SK-N-SH (cell line): ENCODE measurements at regions not wholly inside any gene's neighbourhood (a gene's known extent, or its start where the extent isn't known, plus 50 kb on each side); places are given as distances from the start of the nearest gene placed in this dataset.

ENCODE experiments used
- CTCF ChIA-PET: fragments of 300-600, 350-600 bp; formaldehyde crosslinking; extraction: SDS; loops from one replicate; lab custom pipeline; 2021; lab: Yijun Ruan, JAX
- POLR2A ChIA-PET: fragments of 350-600 bp; sonication (Branson Sonifier 250); formaldehyde crosslinking; extraction: SDS; loops from one replicate; lab custom pipeline; 2020; ENCODE audit warnings: antibody characterized with exemption, inconsistent platforms; lab: Yijun Ruan, JAX
- DNase-seq: peaks from one replicate; pipeline ENCODE4 v3.0.0; 2012
- H2AFZ ChIP-seq: fragments of 200-600 bp; sonication (generic); 2 replicates; pipeline ENCODE4 v1.8.1; 2016; ENCODE audit warnings: antibody characterized with exemption, mild to moderate bottlenecking, low read depth
- H3F3A ChIP-seq: fragments of 200-600 bp; sonication (generic); replicated peaks from 2 replicates; pipeline ENCODE3; 2016; ENCODE audit warnings: antibody characterized with exemption, mild to moderate bottlenecking; ENCODE audit not compliant: insufficient read depth
- H3K27ac ChIP-seq, 2 experiments: fragments of 200-500 bp in 1 of 2; fragments of 200-600 bp in 1 of 2; sonication (Bioruptor generic) in 1 of 2; sonication (generic), shearing (Covaris generic) in 1 of 2; 2 replicates each; pipeline versions ENCODE4 v1.5.1 to v1.6.1; 2014 to 2016; ENCODE audit warnings: low read depth in 2 of 2, inconsistent platforms in 1 of 2, low read length in 1 of 2, mild to moderate bottlenecking in 1 of 2, mixed read lengths in 1 of 2
- H3K27me3 ChIP-seq: fragments of 200-600 bp; sonication (generic), shearing (Covaris generic); 2 replicates; pipeline ENCODE4 v1.6.1; 2016; ENCODE audit warnings: mixed run types; ENCODE audit not compliant: insufficient read depth
- H3K36me3 ChIP-seq, 2 experiments: fragments of 200-500 bp in 1 of 2; fragments of 200-600 bp in 1 of 2; sonication (Bioruptor generic) in 1 of 2; sonication (generic) in 1 of 2; replicated peaks in 1 of 2; 2 replicates each; pipeline versions ENCODE3 to v1.5.1; 2014 to 2016; ENCODE audit warnings: low read length in 1 of 2, mild to moderate bottlenecking in 1 of 2; ENCODE audit not compliant: insufficient read depth in 2 of 2, control insufficient read depth in 1 of 2
- H3K4me1 ChIP-seq, 2 experiments: fragments of 200-500 bp in 1 of 2; fragments of 200-600 bp in 1 of 2; sonication (Bioruptor generic) in 1 of 2; sonication (generic), shearing (Covaris generic) in 1 of 2; 2 replicates each; pipeline versions ENCODE4 v1.5.1 to v1.6.1; 2014 to 2016; ENCODE audit warnings: low read depth in 1 of 2, low read length in 1 of 2, mixed run types in 1 of 2; ENCODE audit not compliant: insufficient read depth in 2 of 2, control insufficient read depth in 1 of 2
- H3K4me2 ChIP-seq: fragments of 200-600 bp; sonication (generic), shearing (Covaris generic); 2 replicates; pipeline ENCODE4 v1.6.1; 2017; ENCODE audit warnings: mixed run types
- H3K4me3 ChIP-seq, 2 experiments: fragments of 200-500 bp in 1 of 2; fragments of 200-600 bp in 1 of 2; sonication (Bioruptor generic) in 1 of 2; sonication (generic), shearing (Covaris generic) in 1 of 2; 2 replicates each; pipeline versions ENCODE4 v1.5.1 to v1.8.1; 2014 to 2016; ENCODE audit warnings: low read depth in 2 of 2, inconsistent platforms in 1 of 2, low read length in 1 of 2, mild to moderate bottlenecking in 1 of 2, mixed read lengths in 1 of 2, moderate library complexity in 1 of 2
- H3K79me2 ChIP-seq: fragments of 200-600 bp; sonication (generic); 2 replicates; pipeline ENCODE4 v1.8.1; 2017; ENCODE audit warnings: mild to moderate bottlenecking; ENCODE audit not compliant: insufficient read depth
- H3K9ac ChIP-seq: fragments of 200-600 bp; sonication (generic); 2 replicates; pipeline ENCODE4 v1.6.1; 2017; ENCODE audit warnings: mixed run types
- H3K9me2 ChIP-seq: fragments of 200-600 bp; sonication (generic); 2 replicates; pipeline ENCODE4 v1.6.1; 2017; ENCODE audit warnings: mixed run types
- H3K9me3 ChIP-seq: fragments of 200-600 bp; sonication (generic); 2 replicates; pipeline ENCODE4 v1.6.1; 2017; ENCODE audit warnings: mixed run types, mild to moderate bottlenecking, moderate library complexity
- H4K20me1 ChIP-seq: fragments of 200-600 bp; sonication (generic); 2 replicates; pipeline ENCODE4 v1.6.1; 2017; ENCODE audit warnings: mild to moderate bottlenecking, mixed run types; ENCODE audit not compliant: insufficient read depth
- CHD2 ChIP-seq: fragments of 150-350 bp; IDR thresholded peaks from 2 replicates; pipeline ENCODE4 v1.6.1; 2018; ENCODE audit warnings: low read length; ENCODE audit not compliant: partially characterized antibody
- ELF1 ChIP-seq: IDR thresholded peaks from 2 replicates; pipeline ENCODE4 v1.4.0; 2012
- EP300 ChIP-seq, 2 experiments: IDR thresholded peaks; 2 replicates each; pipeline versions ENCODE4 v1.4.0 to v1.6.1; 2012; ENCODE audit warnings: borderline replicate concordance in 1 of 2, low read depth in 1 of 2, low read length in 1 of 2
- EZH2phosphoT487 ChIP-seq: fragments of 200-600 bp; sonication (generic); IDR thresholded peaks from 2 replicates; pipeline ENCODE4 v1.6.1; 2017; ENCODE audit warnings: low read depth, mixed run types, mild to moderate bottlenecking, antibody characterized with exemption, moderate library complexity, borderline replicate concordance
- FOSL2 ChIP-seq: IDR thresholded peaks from 2 replicates; pipeline ENCODE4 v1.4.0; 2012; ENCODE audit warnings: low read depth, mild to moderate bottlenecking, moderate library complexity, borderline replicate concordance
- IRF3 ChIP-seq: fragments of 150-350 bp; IDR thresholded peaks from 2 replicates; pipeline ENCODE4 v1.6.1; 2016; ENCODE audit warnings: mild to moderate bottlenecking, low read depth, low read length
- NFIC ChIP-seq: IDR thresholded peaks from 2 replicates; pipeline ENCODE4 v1.4.0; 2012; ENCODE audit warnings: borderline replicate concordance
- RAD21 ChIP-seq: IDR thresholded peaks from 2 replicates; pipeline ENCODE4 v1.6.1; 2012; ENCODE audit warnings: mild to moderate bottlenecking, low read length
- REST ChIP-seq: IDR thresholded peaks from 2 replicates; pipeline ENCODE4 v1.6.1; 2012; ENCODE audit warnings: mild to moderate bottlenecking, low read depth, low read length, moderate library complexity
- SMC3 ChIP-seq: IDR thresholded peaks from 2 replicates; pipeline ENCODE4 v1.6.1; 2012; ENCODE audit warnings: low read depth, low read length, improper control_type of control experiment
- TAF1 ChIP-seq: IDR thresholded peaks from 2 replicates; pipeline ENCODE4 v1.6.1; 2012; ENCODE audit warnings: low read depth, mild to moderate bottlenecking, low read length, moderate library complexity, borderline replicate concordance
- TCF12 ChIP-seq: IDR thresholded peaks from 2 replicates; pipeline ENCODE4 v1.4.0; 2012
- USF1 ChIP-seq: IDR thresholded peaks from 2 replicates; pipeline ENCODE4 v1.4.0; 2012; ENCODE audit warnings: low read depth, borderline replicate concordance
- ZBTB33 ChIP-seq: IDR thresholded peaks from 2 replicates; pipeline ENCODE4 v1.4.0; 2012; ENCODE audit warnings: low read depth, borderline replicate concordance
- WGBS: methylation state at CpG from one replicate; pipeline ENCODE4 v1.1.6; 2017; ENCODE audit warnings: low lambda C conversion rate; 5-methylcytosine and 5-hydroxymethylcytosine counted together

GRCh38 chr18:25633563-25633962 lies 281.6 kb upstream of the ZNF521 start:
- CTCF ChIA-PET, result no interaction called here
- Histone ChIP-seq H3K79me2 (no peaks in the 10 kb centered on the region), H3F3A (no peaks in the 10 kb centered on the region), H2AFZ (no peak overlapping the region), H3K4me3 (no peak overlapping the region), H3K9me2 (no peaks in the 10 kb centered on the region), H3K4me1 (no peaks in the 10 kb centered on the region; a peak in 1 of 4 replicates), H4K20me1 (no peaks in the 10 kb centered on the region), H3K36me3 (no peaks in the 10 kb centered on the region), H3K27ac (no peak overlapping the region), H3K4me2 (no peak overlapping the region), H3K9me3 (no peaks in the 10 kb centered on the region), H3K9ac (no peak overlapping the region), H3K27me3 (no peaks in the 10 kb centered on the region; the same call in 1 of the 2 replicates)
- WGBS, result 30% methylated on average over 2 of the region's 2 CpGs
- TF ChIP-seq CHD2, result no peak
- no peak for TF ChIP-seq FOSL2
- TF ChIP-seq NFIC, result no peak
- TF ChIP-seq USF1, result no peak
- TF ChIP-seq EZH2phosphoT487, result no peak
- TF ChIP-seq SMC3, result no peak
- TF ChIP-seq ZBTB33, result no peak
- no peak for TF ChIP-seq TCF12
- TF ChIP-seq ELF1, result no peak
- TF ChIP-seq REST, result no peak
- no peak for TF ChIP-seq IRF3
- no peak for TF ChIP-seq RAD21
- no peak for TF ChIP-seq TAF1
- TF ChIP-seq EP300 (IDR thresholded peaks at IDR 0.05; ENCODE audit: borderline replicate concordance in 1 of 2, low read depth in 1 of 2, low read length in 1 of 2), result no peak
- DNase-seq, result no peak
- POLR2A ChIA-PET, result no interaction called here
